Right lung (tissue), 2 donors: ENCODE measurements at regions not wholly inside any gene's neighbourhood (a gene's known extent, or its start where the extent isn't known, plus 50 kb on each side); places are given as distances from the start of the nearest gene placed in this dataset.

Source experiments
- DNase-seq, 2 donors: peaks; one replicate each; pipeline ENCODE4 v3.0.0-alpha.2; 2013

- no peak for DNase-seq
Observed at GRCh38 chr22:44557064-44557748, 59.2 kb upstream of the RTL6 start.

GRCh38 chr22:44555597-44555996 is 57.6 kb upstream of the RTL6 start:
- no peak for DNase-seq

GRCh38 chr22:44555046-44555445 is 57.0 kb upstream of the RTL6 start:
- DNase-seq, result no peak

GRCh38 chr22:44554411-44554810 is 56.4 kb upstream of the RTL6 start:
- DNase-seq, result no peak

- peak; percentile 96 to 97 for DNase-seq
Observed at GRCh38 chr22:44550711-44551491, 52.9 kb upstream of the RTL6 start.

- DNase-seq, result no peak
Observed at GRCh38 chr22:44549701-44550100, 51.7 kb upstream of the RTL6 start.

GRCh38 chr22:44548981-44549380 is 50.9 kb upstream of the RTL6 start:
- no peak for DNase-seq
